ENCODE measurements at regions not wholly inside any gene's neighbourhood (a gene's known extent, or its start where the extent isn't known, plus 50 kb on each side); places are given as distances from the start of the nearest gene placed in this dataset.
A peak's percentile ranks its signal among the peaks of the same experiment; 100 is the strongest.

DNA sequence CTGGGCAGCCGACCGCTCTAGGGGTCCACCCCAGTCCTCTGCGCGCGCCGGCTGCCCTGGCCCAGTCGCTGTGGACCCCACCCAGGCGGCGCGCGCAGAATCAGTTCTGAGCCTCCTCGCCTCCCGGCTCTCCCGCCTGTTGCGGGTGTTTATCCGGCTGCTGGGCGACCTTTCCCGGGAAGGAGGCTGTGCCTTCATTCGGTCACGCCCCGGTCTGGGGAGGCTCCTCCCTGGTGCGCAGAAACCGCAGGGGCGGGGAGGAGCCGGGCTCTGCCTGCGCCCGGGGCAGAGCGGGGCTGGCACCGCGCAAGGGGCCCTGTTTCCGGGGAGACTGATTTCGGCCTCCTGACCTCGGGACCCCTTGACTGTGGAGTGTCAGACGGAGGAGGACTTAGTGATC, 80.8 kb upstream of the EYS start:
- H3K4me3 ChIP-seq (ENCODE audit: low read length) = no peak overlapping the region
- no peak for DNase-seq (ENCODE audit: low read depth)
- TF ChIP-seq, protein P1, sequence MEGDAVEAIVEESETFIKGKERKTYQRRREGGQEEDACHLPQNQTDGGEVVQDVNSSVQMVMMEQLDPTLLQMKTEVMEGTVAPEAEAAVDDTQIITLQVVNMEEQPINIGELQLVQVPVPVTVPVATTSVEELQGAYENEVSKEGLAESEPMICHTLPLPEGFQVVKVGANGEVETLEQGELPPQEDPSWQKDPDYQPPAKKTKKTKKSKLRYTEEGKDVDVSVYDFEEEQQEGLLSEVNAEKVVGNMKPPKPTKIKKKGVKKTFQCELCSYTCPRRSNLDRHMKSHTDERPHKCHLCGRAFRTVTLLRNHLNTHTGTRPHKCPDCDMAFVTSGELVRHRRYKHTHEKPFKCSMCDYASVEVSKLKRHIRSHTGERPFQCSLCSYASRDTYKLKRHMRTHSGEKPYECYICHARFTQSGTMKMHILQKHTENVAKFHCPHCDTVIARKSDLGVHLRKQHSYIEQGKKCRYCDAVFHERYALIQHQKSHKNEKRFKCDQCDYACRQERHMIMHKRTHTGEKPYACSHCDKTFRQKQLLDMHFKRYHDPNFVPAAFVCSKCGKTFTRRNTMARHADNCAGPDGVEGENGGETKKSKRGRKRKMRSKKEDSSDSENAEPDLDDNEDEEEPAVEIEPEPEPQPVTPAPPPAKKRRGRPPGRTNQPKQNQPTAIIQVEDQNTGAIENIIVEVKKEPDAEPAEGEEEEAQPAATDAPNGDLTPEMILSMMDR (IDR thresholded peaks at IDR 0.05; ENCODE audit: insufficient read depth, low read depth, low read length, missing control alignments) = no peak

DNA sequence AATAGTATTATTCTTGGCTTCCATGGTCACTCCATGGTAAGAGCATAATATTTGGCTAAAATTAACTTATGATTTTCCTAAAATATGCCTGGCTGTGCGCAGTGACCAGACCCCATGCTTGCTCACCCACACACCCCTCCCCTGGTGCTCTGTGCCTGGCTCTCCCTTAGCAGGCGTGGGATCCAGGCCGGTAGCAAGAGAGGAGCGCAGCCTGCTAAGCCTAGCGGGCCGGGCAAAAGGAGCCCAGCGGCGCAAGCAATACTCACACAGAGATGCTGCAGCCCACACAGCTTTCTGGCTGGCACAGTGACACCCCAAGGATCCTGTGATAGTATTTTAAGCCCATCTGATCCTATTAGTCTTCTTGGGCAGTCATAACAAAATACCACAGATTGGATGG, 79.8 kb upstream of the EYS start:
- no peak overlapping the region for H3K4me3 ChIP-seq (ENCODE audit: low read length)
- TF ChIP-seq, protein P1 (IDR thresholded peaks at IDR 0.05; ENCODE audit: insufficient read depth, low read depth, low read length, missing control alignments) = no peak
- DNase-seq (ENCODE audit: low read depth) = no peak

DNA sequence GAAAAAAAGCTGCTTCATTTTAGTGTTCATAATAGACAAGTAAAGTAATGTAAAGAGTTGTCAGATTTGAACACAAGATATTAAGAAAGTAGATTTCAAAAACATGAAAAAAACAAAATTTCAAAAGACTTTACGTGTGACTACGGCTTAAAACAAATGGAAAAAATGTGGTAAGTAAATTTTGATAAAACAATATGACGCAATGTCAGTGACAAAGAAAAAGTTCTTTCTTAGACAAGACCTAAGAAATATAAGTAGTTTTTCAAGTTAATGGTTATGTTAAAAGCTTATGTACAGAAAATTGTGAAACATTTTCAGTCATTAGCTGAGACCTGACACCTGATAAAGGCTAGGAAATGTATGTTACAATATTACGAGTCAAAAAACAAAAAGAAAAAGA, 73.7 kb upstream of the EYS start:
- no peak for DNase-seq (ENCODE audit: low read depth)
- TF ChIP-seq, protein P1 (IDR thresholded peaks at IDR 0.05; ENCODE audit: insufficient read depth, low read depth, low read length, missing control alignments) = no peak
- no peak overlapping the region for H3K4me3 ChIP-seq (ENCODE audit: low read length)

DNA sequence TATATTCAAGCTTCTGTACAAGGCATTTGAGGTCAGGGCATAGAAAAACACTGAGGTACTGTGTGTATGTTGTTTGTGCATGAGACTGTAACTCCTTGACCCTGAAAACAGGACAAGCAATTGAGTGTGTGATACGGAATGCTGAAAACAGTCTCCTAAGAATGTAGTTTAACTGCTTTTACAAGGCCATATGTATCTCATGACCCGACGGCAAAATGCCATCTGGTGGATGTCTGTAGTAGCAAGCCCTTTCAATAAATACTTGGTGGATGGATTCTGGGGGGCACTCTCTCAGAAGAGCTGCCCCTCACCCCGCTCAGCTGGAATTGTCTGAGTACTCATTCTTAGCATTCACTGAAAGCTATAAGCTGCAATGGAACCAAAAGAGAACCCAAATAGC, 69.3 kb upstream of the EYS start:
- peak; percentile 25 for DNase-seq (ENCODE audit: low read depth)
- TF ChIP-seq, protein P1 (IDR thresholded peaks at IDR 0.05; ENCODE audit: insufficient read depth, low read depth, low read length, missing control alignments) = no peak
- no peak overlapping the region for H3K4me3 ChIP-seq (ENCODE audit: low read length)

DNA sequence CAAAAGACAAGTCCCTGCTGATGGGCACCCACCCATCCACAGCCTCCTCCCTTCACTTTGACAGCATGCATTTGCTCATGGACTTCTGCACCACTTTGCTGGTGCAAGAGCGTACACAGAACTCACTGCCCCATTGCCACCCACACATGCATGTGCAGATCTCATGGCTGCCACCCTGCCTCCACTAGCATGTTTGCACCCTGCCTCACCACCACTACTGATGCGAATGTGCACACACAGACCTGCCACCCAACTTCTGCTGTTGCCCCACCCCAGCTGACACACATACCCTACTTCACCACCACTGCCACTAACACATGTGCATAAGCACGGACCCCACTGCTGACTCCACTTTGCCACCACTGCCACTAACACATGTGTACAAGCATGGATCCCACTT, 64.9 kb upstream of the EYS start:
- TF ChIP-seq, protein P1 (IDR thresholded peaks at IDR 0.05; ENCODE audit: insufficient read depth, low read depth, low read length, missing control alignments) = no peak
- DNase-seq (ENCODE audit: low read depth) = no peak
- H3K4me3 ChIP-seq (ENCODE audit: low read length) = no peak overlapping the region

DNA sequence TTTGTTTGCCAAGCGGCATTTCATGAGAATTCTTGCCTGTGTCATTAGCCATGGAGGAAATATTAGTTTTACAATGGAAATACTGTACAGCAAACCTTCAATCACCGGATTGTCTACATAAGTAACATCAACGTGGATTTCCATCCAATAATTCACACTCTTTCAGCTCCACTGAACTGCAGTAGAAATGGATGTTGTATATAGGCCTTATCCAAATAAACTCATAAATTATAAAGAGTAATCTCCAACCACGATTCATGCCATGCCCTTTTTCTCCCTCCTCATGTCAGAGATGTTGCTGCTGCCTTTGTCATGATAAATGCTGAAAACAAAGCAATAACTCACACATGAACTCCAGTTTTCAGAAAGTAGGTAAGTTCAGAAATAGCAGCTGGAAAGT, 54.9 kb upstream of the EYS start:
- no peak overlapping the region for H3K4me3 ChIP-seq (ENCODE audit: low read length)
- no peak for DNase-seq (ENCODE audit: low read depth)
- TF ChIP-seq, protein P1 (IDR thresholded peaks at IDR 0.05; ENCODE audit: insufficient read depth, low read depth, low read length, missing control alignments) = no peak

DNA sequence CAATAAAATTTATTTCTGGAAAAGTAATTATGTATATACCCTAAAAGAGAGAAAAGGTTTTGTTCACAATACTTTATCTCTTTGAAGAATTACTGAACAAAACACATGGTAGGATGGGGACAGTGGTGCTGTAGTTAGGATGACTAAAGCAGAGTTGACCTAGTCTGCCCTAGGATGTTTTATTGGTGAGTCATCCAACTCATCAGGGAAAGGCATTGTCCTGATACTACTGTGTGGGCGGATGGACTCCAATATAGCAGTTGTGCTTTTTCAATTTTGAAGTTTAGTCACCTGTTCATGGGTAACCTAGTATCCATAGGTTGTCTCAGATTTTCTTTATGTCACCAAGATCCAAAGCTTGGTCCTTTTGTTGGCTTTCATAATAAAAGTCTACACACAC, 53.3 kb upstream of the EYS start:
- TF ChIP-seq, protein P1 (IDR thresholded peaks at IDR 0.05; ENCODE audit: insufficient read depth, low read depth, low read length, missing control alignments) = no peak
- peak; percentile 4 for DNase-seq (ENCODE audit: low read depth)
- no peak overlapping the region for H3K4me3 ChIP-seq (ENCODE audit: low read length)
